Activated CD8-positive, alpha-beta memory T cell treated with anti-CD3 and anti-CD28 coated beads for 1 hour (primary cell): ENCODE measurements at regions not wholly inside any gene's neighbourhood (a gene's known extent, or its start where the extent isn't known, plus 50 kb on each side); places are given as distances from the start of the nearest gene placed in this dataset.
"Not testable (repeated sequence)": the region's sequence is repeated elsewhere in the genome, so short reads cannot be mapped to it uniquely, and the experiment has no call there.

Source experiments
- DNase-seq, 2 donors: peaks; one replicate each; pipeline ENCODE4 v3.0.0-alpha.2; 2020; ENCODE audit warnings: low read depth in 1 of 2; ENCODE audit errors: extremely low read depth in 1 of 2

DNA sequence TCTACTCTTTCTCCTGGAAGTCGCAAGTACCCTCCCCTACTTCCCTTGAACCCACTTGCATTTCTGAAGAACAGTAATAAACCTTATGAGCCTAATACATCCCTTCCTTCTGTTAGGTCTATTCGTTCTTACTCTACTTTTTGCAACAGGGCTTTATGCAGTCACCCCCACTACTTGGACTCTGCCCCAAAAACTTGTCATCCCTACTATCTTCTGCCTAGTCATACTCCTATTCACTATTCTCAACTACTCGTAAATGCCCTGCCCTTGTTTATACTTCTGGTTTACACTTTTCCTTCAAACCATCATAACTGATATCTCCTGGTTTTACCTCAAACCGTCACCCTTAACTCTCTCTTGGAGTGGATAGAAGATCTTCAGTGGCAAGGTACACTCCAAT, 55.2 kb upstream of the SLIT2 start:
- DNase-seq: no peak

DNA sequence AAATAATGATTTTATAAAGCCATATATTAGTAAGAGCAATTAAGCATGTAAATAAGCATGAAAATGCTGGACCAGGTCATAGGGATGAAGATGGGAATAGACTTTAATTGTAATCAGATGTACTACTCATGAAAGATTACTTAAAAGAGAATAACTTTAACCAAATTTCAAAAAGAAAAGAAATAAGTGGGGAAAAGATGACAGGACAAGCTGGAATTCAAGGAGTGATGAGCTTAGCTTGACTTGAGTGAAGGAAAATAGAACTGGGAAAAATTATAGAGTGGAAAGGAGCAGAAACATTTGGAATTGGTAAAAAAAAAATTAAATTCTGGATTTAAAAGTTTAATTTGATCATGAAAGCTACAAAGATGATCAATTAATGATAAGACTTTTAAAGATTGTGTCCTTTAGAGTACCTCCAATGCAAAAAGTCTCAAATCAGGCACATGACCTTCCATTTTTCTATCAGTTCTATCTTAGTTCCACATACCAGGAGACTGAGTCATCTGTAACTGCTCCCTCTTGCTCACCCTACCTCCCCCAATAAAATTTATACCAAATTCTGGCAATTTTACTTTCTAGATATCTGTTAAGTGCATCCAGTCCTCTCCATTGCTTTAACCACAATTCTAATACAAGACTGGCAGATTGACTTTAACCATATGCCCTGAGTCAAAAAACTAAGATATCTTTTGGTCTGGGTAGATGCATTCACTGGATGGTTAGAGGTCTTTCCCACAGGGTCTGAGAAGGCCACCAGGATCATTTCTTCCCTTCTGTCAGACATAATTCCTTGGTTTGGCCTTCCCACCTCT, 56.4 kb upstream of the SLIT2 start:
- no peak for DNase-seq

DNA sequence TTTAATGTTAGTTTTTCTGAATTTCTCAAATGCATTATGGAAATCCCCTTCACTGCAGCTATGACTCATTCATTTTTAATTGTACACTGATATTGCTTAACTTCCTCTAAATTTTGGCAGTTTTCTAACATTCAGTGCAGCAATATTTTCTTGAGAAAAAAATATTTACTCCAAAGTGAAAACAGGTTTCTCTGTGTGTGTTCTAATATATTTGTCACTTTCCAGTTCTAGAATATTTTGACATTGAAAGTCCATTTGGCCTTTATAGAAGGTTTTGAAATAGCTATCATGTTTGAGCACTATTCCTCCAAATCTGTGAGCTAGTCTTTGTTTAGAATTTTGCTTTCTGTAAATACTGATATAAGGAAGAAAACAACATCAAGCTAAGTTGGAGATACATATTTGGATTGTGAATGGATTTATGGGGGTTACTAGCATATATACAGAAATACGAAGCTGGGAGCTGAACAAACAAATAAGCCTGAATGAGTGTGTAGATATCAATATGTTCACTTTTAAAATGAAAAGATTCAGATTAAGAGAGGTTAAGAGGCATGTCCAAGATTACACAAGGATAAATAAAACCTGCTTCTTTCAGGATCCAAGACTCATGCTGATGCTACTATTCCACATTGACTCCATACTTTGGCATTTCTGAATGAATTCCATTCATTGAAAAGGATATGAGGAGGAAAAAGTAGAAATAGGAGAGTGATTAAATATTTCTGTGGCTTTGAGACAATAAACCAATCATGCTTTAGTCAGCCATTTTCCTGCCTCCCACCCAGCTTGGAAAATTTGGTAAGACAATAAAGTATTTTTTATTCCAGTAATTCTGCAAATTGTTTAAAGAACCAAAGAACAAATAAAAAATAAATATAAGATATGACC, 57.3 kb upstream of the SLIT2 start:
- no peak for DNase-seq

DNA sequence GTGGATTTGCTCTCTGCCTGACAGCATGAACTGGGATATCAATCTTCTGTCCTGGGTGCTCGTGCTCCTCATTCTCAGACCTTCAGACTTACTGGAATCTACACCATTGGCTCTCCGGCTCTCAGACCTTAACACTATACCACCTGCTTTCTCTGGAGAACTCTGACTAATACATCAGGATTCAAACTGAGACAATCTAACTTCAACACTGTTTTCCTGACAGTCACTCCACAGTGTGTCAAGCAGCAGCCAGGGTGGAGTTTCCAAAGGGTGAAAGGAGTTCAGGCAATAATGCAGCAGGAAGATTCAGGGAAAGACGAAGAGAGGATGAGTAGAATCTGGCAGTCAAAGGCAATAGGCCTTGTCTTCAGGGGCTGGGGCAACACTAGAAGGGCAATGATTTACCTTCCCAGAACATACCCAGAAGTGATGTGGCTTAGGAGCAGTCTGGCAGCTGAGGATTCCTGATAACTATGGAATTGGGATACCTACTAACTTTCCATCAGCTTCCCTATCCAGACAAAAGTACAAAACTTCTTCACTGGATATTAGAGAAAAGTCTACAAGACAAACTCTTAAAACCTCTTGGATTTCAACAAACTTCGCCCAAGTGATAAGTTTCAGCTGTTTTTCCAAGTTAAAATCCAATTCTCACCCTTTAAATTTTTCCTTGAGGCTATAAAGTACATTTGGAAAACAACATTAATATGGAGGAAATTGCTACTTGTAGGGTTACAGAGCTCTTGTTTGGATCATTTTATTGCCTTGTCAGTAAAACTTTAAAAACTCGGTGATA, 58.4 kb upstream of the SLIT2 start:
- no peak for DNase-seq

DNA sequence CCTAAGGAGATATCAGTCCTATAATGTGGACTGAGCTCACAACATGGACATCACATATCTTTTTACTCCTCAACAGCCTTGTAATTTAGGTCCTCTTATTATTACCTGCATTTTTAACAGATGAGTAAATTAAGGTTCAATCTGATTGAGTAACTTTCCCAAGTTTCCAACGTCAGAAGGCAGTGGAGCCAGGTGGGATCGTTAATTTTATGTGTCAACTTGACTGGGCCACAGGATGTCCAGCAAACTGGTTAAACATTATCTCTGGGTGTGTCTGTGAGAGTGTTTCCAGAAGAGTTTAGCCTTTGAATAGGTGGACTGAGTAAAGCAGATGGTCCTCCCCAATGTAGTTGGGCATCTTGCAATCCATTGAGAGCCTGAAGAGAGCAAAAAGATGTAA, 59.0 kb upstream of the SLIT2 start:
- DNase-seq: no peak

DNA sequence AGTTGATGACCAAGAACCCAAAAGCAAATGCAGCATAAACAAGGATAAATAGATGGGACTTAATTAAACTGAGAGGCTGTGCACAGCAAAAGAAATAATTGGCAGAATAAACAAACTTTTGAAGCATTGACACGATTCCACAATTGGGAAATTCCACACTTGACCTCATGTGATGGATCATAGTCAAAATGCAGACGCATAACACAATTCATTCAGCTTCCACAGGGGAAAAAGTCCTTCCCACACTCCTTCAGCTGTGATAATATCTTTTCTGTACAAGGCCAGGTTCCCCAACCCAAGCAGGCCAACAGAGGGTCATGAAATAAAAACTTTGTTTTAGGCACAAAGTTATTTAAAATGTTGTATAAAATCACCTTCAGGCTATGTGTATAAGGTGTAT, 66.6 kb upstream of the SLIT2 start:
- DNase-seq: no peak

DNA sequence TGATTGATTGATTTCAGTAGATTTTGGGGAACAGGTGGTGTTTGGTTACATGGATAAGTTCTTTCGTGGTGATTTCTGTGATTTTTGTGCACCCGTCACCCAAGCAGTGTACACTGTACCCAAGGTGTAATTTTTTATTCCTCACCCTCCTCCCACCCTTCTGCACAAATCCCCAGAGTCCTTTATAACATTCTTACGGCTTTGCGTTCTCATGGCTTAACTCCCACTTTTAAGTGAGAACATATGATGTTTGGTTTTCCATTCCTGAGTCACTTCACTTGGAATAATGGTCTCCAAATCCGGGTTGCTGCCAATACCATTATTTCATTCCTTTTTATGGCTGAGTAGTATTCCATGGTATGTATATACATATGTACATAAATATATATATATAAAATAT, 68.6 kb upstream of the SLIT2 start:
- not testable (repeated sequence) for DNase-seq

DNA sequence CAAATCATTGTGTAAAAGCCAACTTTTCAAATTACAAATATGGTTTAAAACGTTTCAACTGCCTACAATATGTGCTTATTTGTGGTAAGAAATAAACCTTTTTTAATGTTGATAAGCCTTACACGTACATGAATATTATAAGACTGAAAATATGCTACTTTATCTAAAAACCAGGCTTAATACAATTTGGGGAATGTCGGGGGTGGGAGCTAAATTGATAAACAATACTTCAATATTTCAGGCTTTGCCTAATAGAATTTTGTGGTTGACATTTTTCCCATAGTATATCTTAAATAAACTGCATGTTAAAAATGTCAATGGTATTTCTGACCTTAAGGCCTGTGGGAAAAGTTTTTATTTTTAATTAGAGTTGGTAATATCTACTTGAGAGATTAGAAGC, 69.8 kb upstream of the SLIT2 start:
- DNase-seq: no peak

DNA sequence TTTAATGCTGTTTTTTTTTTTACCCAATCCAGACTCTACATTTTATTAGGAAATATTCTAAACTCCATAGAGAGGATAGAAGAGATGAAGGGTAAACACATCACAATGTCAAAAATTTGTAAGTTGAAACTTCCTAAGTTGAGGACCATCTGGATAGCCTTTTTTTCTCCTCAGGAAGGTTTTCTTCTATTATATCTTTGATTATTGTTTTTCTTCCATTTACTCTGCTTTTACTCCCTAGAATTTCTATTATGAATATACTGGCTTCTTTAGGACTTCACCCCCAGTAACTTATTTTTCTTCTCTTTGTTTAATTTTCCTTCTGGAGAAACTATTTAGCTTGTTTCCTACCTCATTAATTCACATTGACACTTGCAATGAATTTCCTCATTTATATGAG, 71.2 kb upstream of the SLIT2 start:
- no peak for DNase-seq

DNA sequence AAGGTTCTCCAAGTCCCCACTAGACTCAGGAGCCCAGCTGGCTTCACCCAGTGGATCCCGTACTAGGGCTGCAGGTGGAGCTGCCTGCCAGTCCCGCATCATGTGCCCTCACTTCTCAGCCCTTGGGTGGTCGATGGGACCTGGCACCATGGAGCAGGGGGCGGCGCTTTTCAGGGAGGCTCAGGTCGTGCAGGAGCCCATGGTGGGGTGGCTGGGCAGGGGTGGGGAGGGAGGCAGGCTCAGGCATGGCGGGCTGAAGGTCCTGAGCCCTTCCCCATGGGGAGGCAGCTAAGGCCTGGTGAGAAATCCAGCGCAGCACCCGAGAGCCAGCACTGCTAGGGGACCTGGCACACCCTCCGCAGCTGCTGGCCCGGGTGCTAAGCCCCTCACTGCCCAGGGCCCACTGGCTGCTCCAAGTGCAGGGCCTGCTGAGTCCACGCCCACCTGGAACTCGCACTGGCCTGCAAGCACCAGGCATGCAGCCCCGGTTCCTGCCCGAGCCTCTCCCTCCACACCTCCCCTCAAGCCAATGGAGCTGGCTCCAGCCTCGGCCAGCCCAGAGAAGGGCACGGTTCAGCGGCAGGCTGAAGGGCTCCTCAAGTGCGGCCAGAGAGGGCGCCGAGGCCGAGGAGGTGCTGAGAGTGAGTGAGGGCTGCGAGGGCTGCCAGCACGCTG, 72.7 kb upstream of the SLIT2 start:
- no peak for DNase-seq

DNA sequence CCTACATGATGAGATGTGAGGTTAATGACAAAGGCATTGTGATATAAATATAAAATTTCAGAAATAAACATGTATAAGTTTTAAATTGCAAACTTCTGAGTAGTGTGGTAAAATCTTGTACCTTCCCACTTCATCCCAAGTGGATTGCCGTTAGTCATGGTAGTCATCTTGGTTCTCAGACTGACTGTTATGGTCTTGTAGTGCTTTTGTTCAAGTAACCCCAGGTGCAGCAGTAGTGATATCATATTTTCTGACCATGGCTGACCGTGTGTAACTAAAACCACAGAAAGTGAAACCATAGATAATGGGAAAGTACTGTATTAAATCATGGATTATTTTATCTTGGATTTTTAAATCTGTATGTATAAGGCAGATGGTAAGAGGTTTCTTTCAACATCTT, 74.8 kb upstream of the SLIT2 start:
- DNase-seq: no peak

DNA sequence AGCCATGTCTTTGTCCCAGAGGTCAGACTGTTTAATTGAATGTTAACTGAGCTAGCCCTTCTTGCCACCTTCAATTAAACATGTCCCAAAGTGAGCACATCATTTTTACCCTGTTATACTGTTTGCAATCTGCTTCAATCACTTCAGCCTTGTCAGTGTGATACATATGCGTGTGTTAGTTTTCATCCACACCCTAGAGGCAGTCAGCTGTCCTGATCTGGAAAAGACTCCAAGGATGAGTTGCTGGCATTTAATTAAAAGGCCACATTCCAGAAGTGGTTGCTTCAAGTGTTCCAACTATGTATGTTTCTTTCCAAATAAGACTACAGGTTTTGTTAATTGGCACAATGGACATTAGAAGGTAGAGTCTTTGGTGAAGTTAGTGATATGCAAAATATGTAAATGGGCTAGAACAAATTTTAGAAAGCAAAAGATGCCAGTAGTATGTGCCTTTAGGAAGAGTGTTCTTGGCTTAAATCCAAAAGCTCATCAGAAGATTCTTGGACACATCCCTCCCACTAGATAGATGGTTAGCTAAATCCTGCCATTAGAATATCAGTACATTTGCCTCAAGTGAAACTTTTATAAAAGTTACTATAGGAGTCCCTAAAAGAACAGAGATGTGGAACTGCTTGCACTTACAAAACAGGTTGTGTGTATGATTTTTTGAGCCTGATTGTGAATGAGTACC, 79.5 kb upstream of the SLIT2 start:
- no peak for DNase-seq

DNA sequence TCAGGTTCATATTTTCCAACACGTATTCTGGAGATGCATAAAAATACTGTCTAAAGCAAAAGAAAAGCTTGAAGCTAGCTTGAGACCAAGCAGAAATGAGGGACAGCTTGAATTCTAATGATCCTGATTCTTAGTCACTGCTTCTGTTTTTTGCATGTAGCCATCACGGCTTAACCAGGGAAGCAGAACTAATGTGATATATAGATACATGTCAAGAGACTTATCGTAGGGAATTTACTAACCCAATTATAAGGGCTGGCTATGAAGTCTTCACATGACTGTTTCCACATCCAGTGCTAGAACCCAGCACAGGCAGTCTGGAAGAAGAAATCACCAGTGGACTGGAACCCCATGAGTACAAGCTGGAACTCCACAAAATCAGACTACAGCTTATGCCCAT, 85.2 kb upstream of the SLIT2 start:
- DNase-seq: no peak

DNA sequence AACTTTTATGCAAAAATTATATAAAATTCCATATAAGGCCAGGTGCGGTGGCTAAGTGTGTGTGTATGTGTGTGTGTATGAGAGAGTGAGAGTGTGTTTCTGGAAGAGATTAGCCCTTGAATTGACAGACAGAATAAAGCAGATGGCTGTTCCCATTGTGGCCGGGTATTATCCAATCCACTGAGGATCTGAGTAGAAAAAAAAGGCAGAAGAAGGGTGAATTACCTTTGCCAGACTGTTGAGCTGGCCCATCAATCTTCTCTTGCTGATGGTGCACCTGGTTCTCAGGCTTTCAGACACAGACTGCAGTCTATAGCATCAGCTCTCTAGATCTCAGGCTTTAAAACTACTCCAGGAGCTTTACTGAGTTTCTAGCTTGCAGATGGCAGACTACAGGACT, 92.2 kb upstream of the SLIT2 start:
- DNase-seq: no peak

DNA sequence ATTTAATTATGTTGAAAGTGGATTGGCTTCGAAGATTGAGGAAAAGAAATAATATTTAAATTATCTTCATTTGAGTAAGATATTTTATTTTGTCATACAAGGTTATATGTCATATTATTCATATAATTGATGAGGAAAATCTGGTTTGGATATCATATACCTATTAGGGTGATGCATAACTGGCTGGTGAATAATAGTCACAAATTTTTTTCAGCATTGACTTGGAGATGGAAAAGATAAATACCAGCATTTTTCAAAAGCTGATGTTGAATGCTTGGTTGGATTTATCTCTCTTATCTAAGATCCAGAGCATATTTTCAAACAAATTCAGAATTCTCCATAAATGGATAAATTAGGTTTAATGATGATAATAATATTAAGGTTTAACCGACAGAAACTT, 93.5 kb upstream of the SLIT2 start:
- no peak for DNase-seq

DNA sequence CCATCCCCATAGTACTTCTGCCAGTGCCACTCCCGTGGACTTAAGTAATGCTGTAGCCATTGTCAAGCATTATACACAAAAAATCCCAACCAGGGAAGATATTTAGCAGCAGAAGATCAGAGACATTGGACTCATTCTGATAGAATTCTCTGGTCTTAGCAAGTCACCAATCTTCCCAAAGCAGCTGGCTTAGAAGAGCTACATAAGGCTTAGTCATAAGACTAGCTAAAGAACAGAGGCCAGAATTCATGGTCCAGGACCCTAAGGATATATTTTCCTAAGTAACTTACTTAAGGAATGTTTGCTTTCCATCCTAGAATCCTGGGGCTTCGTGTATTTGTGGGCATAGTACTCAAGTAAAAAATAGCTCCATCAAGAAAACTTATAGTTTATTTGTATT, 100.3 kb upstream of the SLIT2 start:
- DNase-seq: no peak

DNA sequence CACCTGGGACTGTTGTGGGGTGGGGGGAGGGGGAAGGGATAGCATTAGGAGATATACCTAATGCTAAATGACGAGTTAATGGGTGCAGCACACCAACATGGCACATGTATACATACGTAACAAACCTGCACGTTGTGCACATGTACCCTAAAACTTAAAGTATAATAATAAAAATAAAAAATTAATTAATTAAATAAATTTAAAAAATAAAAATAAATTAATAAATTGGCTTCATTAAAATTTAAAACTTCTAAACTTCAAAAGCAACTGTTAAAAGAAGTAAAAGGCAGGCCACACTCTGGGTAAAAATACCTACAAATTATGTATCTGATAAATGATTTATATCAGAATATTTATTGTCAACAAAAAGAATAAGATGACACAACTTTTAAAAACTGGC, 102.6 kb upstream of the SLIT2 start:
- not testable (repeated sequence) for DNase-seq

DNA sequence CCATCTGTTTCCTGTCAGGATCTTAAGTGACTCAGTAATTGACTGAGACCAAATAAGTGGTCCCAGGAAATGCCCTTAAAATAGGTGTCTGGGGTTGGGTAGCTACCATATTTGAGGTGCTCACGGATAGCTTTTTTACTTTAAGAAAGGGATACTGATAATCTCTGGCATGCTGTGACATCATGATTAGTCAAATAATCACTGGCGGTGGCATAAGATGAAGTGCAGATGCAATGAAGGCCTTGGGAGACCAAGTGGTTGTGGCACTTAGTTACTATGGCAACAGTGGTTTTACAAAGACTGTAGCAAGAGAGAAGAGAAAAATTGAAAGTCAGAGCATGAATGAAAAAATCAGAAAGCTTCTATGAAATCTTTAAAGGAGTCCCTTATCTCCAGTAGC, 114.5 kb upstream of the SLIT2 start:
- DNase-seq: no peak

DNA sequence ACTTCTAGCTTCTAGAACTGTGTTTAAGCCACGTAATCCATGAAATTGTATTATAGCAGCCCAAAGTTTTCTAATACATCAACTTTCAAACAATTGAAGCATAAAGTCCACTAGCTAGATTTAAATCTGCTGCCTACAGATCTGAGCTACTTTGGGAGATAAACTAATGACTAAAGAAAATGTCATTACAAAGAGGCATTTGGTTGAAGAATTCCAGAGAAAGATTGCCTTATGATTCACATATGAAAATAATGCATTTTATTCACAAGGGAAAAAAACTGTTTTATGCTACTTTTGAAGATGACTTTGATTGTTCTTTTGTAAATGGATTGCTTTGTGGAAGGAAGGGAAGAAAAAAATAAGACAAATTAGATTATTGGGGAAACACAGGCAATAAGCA, 124.1 kb upstream of the SLIT2 start:
- no peak for DNase-seq

DNA sequence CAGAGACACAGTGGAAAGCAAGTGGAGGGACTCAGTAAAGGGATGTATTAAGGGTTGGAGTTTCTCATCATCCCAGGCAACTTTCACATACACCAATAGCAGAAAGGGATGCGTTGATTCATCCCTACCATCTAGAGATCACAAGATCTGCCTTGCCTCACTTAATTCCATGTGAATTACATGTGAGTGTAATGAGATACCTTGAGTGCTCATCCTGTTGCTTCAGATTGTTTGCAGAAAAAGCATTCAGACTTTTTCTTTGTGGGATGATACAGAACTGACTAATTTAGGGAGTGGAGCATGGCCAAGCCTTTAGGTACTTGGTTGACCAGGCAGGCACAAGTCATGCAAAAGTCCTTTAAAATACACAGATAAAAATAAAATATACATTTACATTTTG, 124.8 kb upstream of the SLIT2 start:
- no peak for DNase-seq
